GM23248 (cell line): ENCODE measurements at regions not wholly inside any gene's neighbourhood (a gene's known extent, or its start where the extent isn't known, plus 50 kb on each side); places are given as distances from the start of the nearest gene placed in this dataset.

ENCODE experiments used
- DNase-seq: peaks from one replicate; pipeline ENCODE4 v3.0.0-alpha.2; 2015
- H2AFZ ChIP-seq: fragments of 200-600 bp; sonication (generic); 2 replicates; pipeline ENCODE4 v1.6.1; 2016; ENCODE audit warnings: antibody characterized with exemption
- H3F3A ChIP-seq: fragments of 200-600 bp; sonication (generic); 2 replicates; pipeline ENCODE4 v1.6.1; 2016; ENCODE audit warnings: mild to moderate bottlenecking, antibody characterized with exemption, mixed run types; ENCODE audit not compliant: insufficient read depth
- H3K27ac ChIP-seq: fragments of 200-600 bp; sonication (generic); 2 replicates; pipeline ENCODE4 v1.5.1; 2016; ENCODE audit warnings: mild to moderate bottlenecking
- H3K27me3 ChIP-seq: fragments of 200-600 bp; sonication (generic); replicated peaks from 2 replicates; pipeline ENCODE4 v1.6.1; 2016; ENCODE audit warnings: mild to moderate bottlenecking; ENCODE audit not compliant: insufficient read depth
- H3K36me3 ChIP-seq: fragments of 200-600 bp; sonication (generic); 2 replicates; pipeline ENCODE4 v1.6.1; 2016; ENCODE audit warnings: low read depth, mild to moderate bottlenecking
- H3K4me1 ChIP-seq: fragments of 200-600 bp; sonication (generic); 2 replicates; pipeline ENCODE4 v1.6.1; 2016; ENCODE audit warnings: mild to moderate bottlenecking; ENCODE audit not compliant: insufficient read depth
- H3K4me2 ChIP-seq: fragments of 200-600 bp; sonication (generic); one replicate; pipeline ENCODE4 v1.6.1; 2016; ENCODE audit warnings: mild to moderate bottlenecking; ENCODE audit not compliant: unreplicated experiment
- H3K4me3 ChIP-seq: fragments of 200-600 bp; sonication (generic); 2 replicates; pipeline ENCODE4 v1.5.1; 2016; ENCODE audit warnings: mild to moderate bottlenecking
- H3K79me2 ChIP-seq: fragments of 200-600 bp; sonication (generic); 2 replicates; pipeline ENCODE4 v1.6.1; 2016; ENCODE audit warnings: mild to moderate bottlenecking; ENCODE audit not compliant: insufficient read depth
- H3K9ac ChIP-seq: fragments of 200-600 bp; sonication (generic); 2 replicates; pipeline ENCODE4 v1.6.1; 2016; ENCODE audit warnings: mild to moderate bottlenecking
- H3K9me2 ChIP-seq: fragments of 200-600 bp; sonication (generic); 2 replicates; pipeline ENCODE4 v1.6.1; 2016; ENCODE audit warnings: mixed run types, mild to moderate bottlenecking, moderate library complexity; ENCODE audit not compliant: insufficient read depth
- H3K9me3 ChIP-seq: fragments of 200-600 bp; sonication (generic); one replicate; pipeline ENCODE4 v1.6.1; 2017; ENCODE audit warnings: low read depth
- H4K20me1 ChIP-seq: fragments of 200-600 bp; sonication (generic); 2 replicates; pipeline ENCODE4 v1.6.0; 2016; ENCODE audit not compliant: insufficient read depth
- EZH2 ChIP-seq: fragments of 200-600 bp; sonication (generic); IDR thresholded peaks from 2 replicates; pipeline ENCODE4 v1.6.1; 2018; ENCODE audit warnings: antibody characterized with exemption, mild to moderate bottlenecking; ENCODE audit not compliant: insufficient read depth, poor library complexity, severe bottlenecking
- EZH2phosphoT487 ChIP-seq: fragments of 200-600 bp; sonication (generic); IDR thresholded peaks from 2 replicates; pipeline ENCODE4 v1.6.1; 2018; ENCODE audit warnings: antibody characterized with exemption, moderate library complexity, mild to moderate bottlenecking, low read depth; ENCODE audit not compliant: insufficient read depth
- WGBS, 2 experiments: methylation state at CpG; one replicate each; pipeline ENCODE4 v1.1.6; 2015 to 2017; ENCODE audit warnings: low lambda C conversion rate in 2 of 2, low coverage in 1 of 2; ENCODE audit errors: missing lambda C conversion rate in 2 of 2; 5-methylcytosine and 5-hydroxymethylcytosine counted together
- in situ Hi-C: fragments of 300-500 bp; cut with MboI; formaldehyde crosslinking; loops from 2 replicates; pipeline ENCODE4 v1.15.0; 2020

GRCh38 chr15:69732133-69732532 lies 279.5 kb downstream of the RPLP1 start:
- H3K9ac ChIP-seq = no peak overlapping the region
- no peak overlapping the region for H2AFZ ChIP-seq
- 42 to 54% methylated on average over 1 of the region's 1 CpG for WGBS, 2 experiments
- in situ Hi-C loops = loop anchor here (10.0 kb wide), 1 partner anchor 743 kb away; no protein-coding TSS in a partner anchor
- H3K9me2 ChIP-seq = no peaks in the 10 kb centered on the region
- no peaks in the 10 kb centered on the region for H3K9me3 ChIP-seq
- TF ChIP-seq EZH2phosphoT487 (no peak), EZH2 (no peak)
- H3K79me2 ChIP-seq = no peaks in the 10 kb centered on the region
- H3K4me3 ChIP-seq = no peak overlapping the region
- no peaks in the 10 kb centered on the region; the same call in 1 of the 2 replicates for H3K4me1 ChIP-seq
- H3K36me3 ChIP-seq = no peaks in the 10 kb centered on the region
- no peak for DNase-seq
- no peak overlapping the region for H3K27ac ChIP-seq
- H4K20me1 ChIP-seq = no peaks in the 10 kb centered on the region
- peaks cover 25% of the 10 kb centered on the region; the same call in 1 of the 2 replicates for H3K27me3 ChIP-seq
- no peak overlapping the region for H3K4me2 ChIP-seq
- no peaks in the 10 kb centered on the region for H3F3A ChIP-seq

- Histone ChIP-seq H3F3A (no peaks in the 10 kb centered on the region), H3K9me2 (no peaks in the 10 kb centered on the region), H3K79me2 (no peaks in the 10 kb centered on the region), H2AFZ (no peak overlapping the region), H3K36me3 (no peaks in the 10 kb centered on the region), H3K4me2 (peak overlapping the region; percentile 7), H3K27me3 (peaks cover 22% of the 10 kb centered on the region; the same call in 1 of the 2 replicates), H3K4me3 (0 out of 2 replicates have a peak overlapping the region, but pooled peaks have one; percentile 10), H3K27ac (peak overlapping the region; percentile 28; the same call in 1 of the 2 replicates), H3K9ac (no peak overlapping the region), H4K20me1 (no peaks in the 10 kb centered on the region), H3K4me1 (no peaks in the 10 kb centered on the region; the same call in 1 of the 2 replicates), H3K9me3 (no peaks in the 10 kb centered on the region)
- WGBS, 2 experiments = 16 to 19% methylated on average over 5 of the region's 5 CpGs
- in situ Hi-C loops = loop anchor here (10.0 kb wide), 1 partner anchor 740 kb away; no protein-coding TSS in a partner anchor
- peak; percentile 54 for DNase-seq
- TF ChIP-seq EZH2phosphoT487 (no peak), EZH2 (no peak)
These were observed 282.1 kb downstream of the RPLP1 start for GRCh38 chr15:69734699-69735098.

DNA sequence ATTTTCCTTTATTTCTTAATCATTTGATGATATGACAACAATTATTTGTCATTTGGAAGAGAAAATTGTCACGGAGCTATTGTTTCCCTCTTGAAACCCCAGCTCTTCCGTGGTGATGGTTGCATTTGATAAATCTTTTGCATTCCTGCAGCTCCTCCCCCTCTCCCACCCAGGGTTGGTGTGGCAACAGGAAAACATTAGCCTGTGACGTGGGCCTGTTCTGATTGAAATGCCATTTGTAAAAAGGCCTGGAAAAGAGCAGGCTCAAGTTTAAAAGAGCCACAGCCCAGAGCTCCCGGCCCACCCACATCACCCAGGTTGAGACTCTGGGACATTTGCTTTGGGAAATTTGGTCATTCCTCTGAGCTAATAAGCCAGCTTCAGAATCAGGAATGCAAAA lies 282.5 kb downstream of the RPLP1 start:
- Histone ChIP-seq H3K27ac (peak overlapping the region; percentile 28; the same call in 1 of the 2 replicates), H2AFZ (no peak overlapping the region), H3K9ac (no peak overlapping the region), H4K20me1 (no peaks in the 10 kb centered on the region), H3K4me2 (peak overlapping the region; percentile 7), H3K9me2 (no peaks in the 10 kb centered on the region), H3F3A (no peaks in the 10 kb centered on the region), H3K4me3 (0 out of 2 replicates have a peak overlapping the region, but pooled peaks have one; percentile 10), H3K27me3 (peaks cover 23% of the 10 kb centered on the region; the same call in 1 of the 2 replicates), H3K9me3 (no peaks in the 10 kb centered on the region), H3K36me3 (no peaks in the 10 kb centered on the region), H3K4me1 (no peaks in the 10 kb centered on the region; the same call in 1 of the 2 replicates), H3K79me2 (no peaks in the 10 kb centered on the region)
- TF ChIP-seq EZH2 (no peak), EZH2phosphoT487 (no peak)
- 0 to 8% methylated on average over 4 of the region's 4 CpGs for WGBS, 2 experiments
- in situ Hi-C loops = loop anchor here (10.0 kb wide), 1 partner anchor 740 kb away; no protein-coding TSS in a partner anchor
- DNase-seq = peak; percentile 75

- in situ Hi-C loops = loop anchor here (10.0 kb wide), 1 partner anchor 739 kb away; no protein-coding TSS in a partner anchor
- DNase-seq = no peak
- no peaks in the 10 kb centered on the region for H3K79me2 ChIP-seq
- H3K27ac ChIP-seq = no peak overlapping the region
- no peak overlapping the region for H2AFZ ChIP-seq
- H3K4me3 ChIP-seq = no peak overlapping the region
- H3K36me3 ChIP-seq = no peaks in the 10 kb centered on the region
- H3K27me3 ChIP-seq = peaks cover 23% of the 10 kb centered on the region; the same call in 1 of the 2 replicates
- no peak for TF ChIP-seq EZH2
- TF ChIP-seq EZH2phosphoT487 = no peak
- no peaks in the 10 kb centered on the region for H3K9me2 ChIP-seq
- WGBS, 2 experiments = 75 to 77% methylated on average over 3 of the region's 3 CpGs
- H3K4me2 ChIP-seq = no peak overlapping the region
- no peaks in the 10 kb centered on the region for H3F3A ChIP-seq
- H4K20me1 ChIP-seq = no peaks in the 10 kb centered on the region
- H3K4me1 ChIP-seq = no peaks in the 10 kb centered on the region; the same call in 1 of the 2 replicates
- no peak overlapping the region for H3K9ac ChIP-seq
- H3K9me3 ChIP-seq = no peaks in the 10 kb centered on the region
These were observed 283.5 kb downstream of the RPLP1 start for GRCh38 chr15:69736161-69736560.

- Histone ChIP-seq H3K27ac (no peak overlapping the region), H3K4me3 (no peak overlapping the region), H3K36me3 (no peaks in the 10 kb centered on the region), H3K27me3 (peaks cover 33% of the 10 kb centered on the region), H3F3A (no peaks in the 10 kb centered on the region), H2AFZ (no peak overlapping the region), H3K4me2 (no peak overlapping the region), H3K79me2 (no peaks in the 10 kb centered on the region), H3K4me1 (no peaks in the 10 kb centered on the region; the same call in 1 of the 2 replicates), H3K9ac (no peak overlapping the region), H3K9me2 (no peaks in the 10 kb centered on the region), H4K20me1 (no peaks in the 10 kb centered on the region), H3K9me3 (no peaks in the 10 kb centered on the region)
- DNase-seq = no peak
- TF ChIP-seq EZH2phosphoT487 = no peak
- no peak for TF ChIP-seq EZH2
- in situ Hi-C loops = loop anchor here (10.0 kb wide), 1 partner anchor 737 kb away; no protein-coding TSS in a partner anchor
These were observed 285.3 kb downstream of the RPLP1 start for GRCh38 chr15:69737916-69738315.
